Panc1 (cell line): ENCODE measurements at regions not wholly inside any gene's neighbourhood (a gene's known extent, or its start where the extent isn't known, plus 50 kb on each side); places are given as distances from the start of the nearest gene placed in this dataset.

Experiments used
- ATAC-seq: fragments of 200-7000 bp; cut with Tn5 transposase; 2 replicates; pipeline ENCODE4 v1.9.1; 2020; ENCODE audit warnings: mild to moderate bottlenecking, moderate library complexity
- BruUV-seq: library from RNA; stranded (reverse); fragments of 400-500 nt; replicated peaks from 2 replicates; lab custom pipeline; 2021; lab: Mats Ljungman, UMichigan
- CTCF ChIA-PET: fragments of 300-600 bp; sonication (Branson Sonifier 250); formaldehyde crosslinking; loops from one replicate; lab custom pipeline; 2022; ENCODE audit warnings: antibody characterized with exemption; lab: Charles Lee
- POLR2A ChIA-PET: fragments of 300-600 bp; sonication (Branson Sonifier 250); formaldehyde crosslinking; loops from one replicate; lab custom pipeline; 2022; ENCODE audit warnings: antibody characterized with exemption; lab: Charles Lee
- DNase-seq: peaks from one replicate; pipeline ENCODE4 v3.0.0-alpha.2; 2010; ENCODE audit warnings: low read depth, low spot score
- H3K27ac ChIP-seq: 2 replicates; pipeline ENCODE4 v1.5.1; 2011; ENCODE audit warnings: mild to moderate bottlenecking, low read length, inconsistent platforms
- H3K27me3 ChIP-seq: fragments of 200-500 bp; sonication (Bioruptor generic); 2 replicates; pipeline ENCODE4 v1.6.0; 2014; ENCODE audit warnings: low read length, inconsistent platforms; ENCODE audit not compliant: control insufficient read depth, insufficient read depth
- H3K36me3 ChIP-seq: fragments of 200-500 bp; sonication (Bioruptor generic); 2 replicates; pipeline ENCODE4 v1.5.1; 2014; ENCODE audit warnings: inconsistent platforms, mild to moderate bottlenecking, low read length, moderate library complexity; ENCODE audit not compliant: control insufficient read depth, insufficient read depth
- H3K4me1 ChIP-seq: 2 replicates; pipeline ENCODE4 v1.5.1; 2011; ENCODE audit warnings: inconsistent platforms, mild to moderate bottlenecking, low read length, moderate library complexity; ENCODE audit not compliant: control insufficient read depth, insufficient read depth
- H3K4me3 ChIP-seq, 2 experiments: 2 replicates each; pipeline ENCODE4 v1.5.1; 2011 to 2012; ENCODE audit warnings: low read depth in 2 of 2, low read length in 2 of 2, mild to moderate bottlenecking in 2 of 2, inconsistent platforms in 1 of 2, moderate library complexity in 1 of 2
- H3K9me3 ChIP-seq: fragments of 200-500 bp; sonication (Bioruptor generic); 2 replicates; pipeline ENCODE4 v1.5.1; 2014; ENCODE audit warnings: low read depth, mild to moderate bottlenecking, inconsistent platforms, low read length, moderate library complexity; ENCODE audit not compliant: control insufficient read depth, insufficient read depth
- POLR2AphosphoS5 ChIP-seq: IDR thresholded peaks from 2 replicates; pipeline ENCODE4 v1.6.1; 2012; ENCODE audit warnings: mild to moderate bottlenecking, low read depth, low read length, moderate library complexity
- SIN3A ChIP-seq: IDR thresholded peaks from 2 replicates; pipeline ENCODE4 v1.6.1; 2012; ENCODE audit warnings: low read depth, mild to moderate bottlenecking, low read length, moderate library complexity, borderline replicate concordance; ENCODE audit not compliant: insufficient read depth
- TCF7L2 ChIP-seq: IDR thresholded peaks from 2 replicates; pipeline ENCODE4 v1.6.1; 2011; ENCODE audit warnings: mild to moderate bottlenecking, low read depth, low read length, inconsistent platforms
- in situ Hi-C: cut with HindIII; loops from 2 replicates; pipeline ENCODE4 v1.10.0; 2016; ENCODE audit warnings: low sequenced_read_pairs, low pct_unique_long_range_greater_than_20kb
- intact Hi-C: fragments of 100-400 bp; cut with micrococcal nuclease; formaldehyde crosslinking; loops from one replicate; pipeline ENCODE4 v1.10.0; 2022; ENCODE audit not compliant: unreplicated experiment
- TF ChIP-seq, protein P1 (sequence below), 2 experiments: IDR thresholded peaks; 2 replicates each; pipeline ENCODE4 v1.6.1; 2011 to 2012; ENCODE audit warnings: low read depth in 2 of 2, control low read depth in 1 of 2, low read length in 1 of 2, mild to moderate bottlenecking in 1 of 2, moderate library complexity in 1 of 2; ENCODE audit not compliant: insufficient read depth in 1 of 2
- TF ChIP-seq, protein P2 (sequence below): fragments of 450-650 bp; IDR thresholded peaks from 2 replicates; pipeline ENCODE4 v1.5.1; 2017; ENCODE audit warnings: mild to moderate bottlenecking

DNA sequence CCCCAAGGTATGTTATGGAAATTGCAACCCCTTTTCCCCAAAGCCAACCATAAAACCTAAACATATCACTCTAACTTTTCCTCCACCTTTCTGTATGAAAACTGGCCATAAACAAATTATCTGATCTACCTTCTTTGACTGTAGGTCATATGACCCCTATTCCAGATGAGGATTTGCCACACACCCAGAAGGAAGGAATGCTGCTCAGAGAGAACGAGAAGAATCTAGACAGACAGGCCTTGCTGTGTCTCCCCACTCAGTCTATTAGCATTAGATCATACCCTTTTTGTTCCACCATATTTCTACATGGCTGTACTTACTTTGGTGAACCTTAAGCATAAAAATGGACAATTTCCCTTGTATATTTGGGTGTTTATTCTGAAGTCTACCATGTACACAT lies 113.0 kb upstream of the PHYHIPL start:
- ATAC-seq (no peak), DNase-seq (no peak)
- ChIA-PET POLR2A (no interaction called here), CTCF (no interaction called here)
- BruUV-seq, result no TSS peak
- no peaks in the 10 kb centered on the region for H3K27me3 ChIP-seq
- no peak overlapping the region for H3K4me3 ChIP-seq
- H3K9me3 ChIP-seq, result no peaks in the 10 kb centered on the region
- no peak for TF ChIP-seq POLR2AphosphoS5
- TF ChIP-seq SIN3A, result no peak
- TF ChIP-seq TCF7L2, result no peak
- TF ChIP-seq, protein P1, sequence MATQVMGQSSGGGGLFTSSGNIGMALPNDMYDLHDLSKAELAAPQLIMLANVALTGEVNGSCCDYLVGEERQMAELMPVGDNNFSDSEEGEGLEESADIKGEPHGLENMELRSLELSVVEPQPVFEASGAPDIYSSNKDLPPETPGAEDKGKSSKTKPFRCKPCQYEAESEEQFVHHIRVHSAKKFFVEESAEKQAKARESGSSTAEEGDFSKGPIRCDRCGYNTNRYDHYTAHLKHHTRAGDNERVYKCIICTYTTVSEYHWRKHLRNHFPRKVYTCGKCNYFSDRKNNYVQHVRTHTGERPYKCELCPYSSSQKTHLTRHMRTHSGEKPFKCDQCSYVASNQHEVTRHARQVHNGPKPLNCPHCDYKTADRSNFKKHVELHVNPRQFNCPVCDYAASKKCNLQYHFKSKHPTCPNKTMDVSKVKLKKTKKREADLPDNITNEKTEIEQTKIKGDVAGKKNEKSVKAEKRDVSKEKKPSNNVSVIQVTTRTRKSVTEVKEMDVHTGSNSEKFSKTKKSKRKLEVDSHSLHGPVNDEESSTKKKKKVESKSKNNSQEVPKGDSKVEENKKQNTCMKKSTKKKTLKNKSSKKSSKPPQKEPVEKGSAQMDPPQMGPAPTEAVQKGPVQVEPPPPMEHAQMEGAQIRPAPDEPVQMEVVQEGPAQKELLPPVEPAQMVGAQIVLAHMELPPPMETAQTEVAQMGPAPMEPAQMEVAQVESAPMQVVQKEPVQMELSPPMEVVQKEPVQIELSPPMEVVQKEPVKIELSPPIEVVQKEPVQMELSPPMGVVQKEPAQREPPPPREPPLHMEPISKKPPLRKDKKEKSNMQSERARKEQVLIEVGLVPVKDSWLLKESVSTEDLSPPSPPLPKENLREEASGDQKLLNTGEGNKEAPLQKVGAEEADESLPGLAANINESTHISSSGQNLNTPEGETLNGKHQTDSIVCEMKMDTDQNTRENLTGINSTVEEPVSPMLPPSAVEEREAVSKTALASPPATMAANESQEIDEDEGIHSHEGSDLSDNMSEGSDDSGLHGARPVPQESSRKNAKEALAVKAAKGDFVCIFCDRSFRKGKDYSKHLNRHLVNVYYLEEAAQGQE (IDR thresholded peaks at IDR 0.05; ENCODE audit: insufficient read depth in 1 of 2, low read depth in 2 of 2, low read length in 1 of 2), result no peak
- TF ChIP-seq, protein P2, sequence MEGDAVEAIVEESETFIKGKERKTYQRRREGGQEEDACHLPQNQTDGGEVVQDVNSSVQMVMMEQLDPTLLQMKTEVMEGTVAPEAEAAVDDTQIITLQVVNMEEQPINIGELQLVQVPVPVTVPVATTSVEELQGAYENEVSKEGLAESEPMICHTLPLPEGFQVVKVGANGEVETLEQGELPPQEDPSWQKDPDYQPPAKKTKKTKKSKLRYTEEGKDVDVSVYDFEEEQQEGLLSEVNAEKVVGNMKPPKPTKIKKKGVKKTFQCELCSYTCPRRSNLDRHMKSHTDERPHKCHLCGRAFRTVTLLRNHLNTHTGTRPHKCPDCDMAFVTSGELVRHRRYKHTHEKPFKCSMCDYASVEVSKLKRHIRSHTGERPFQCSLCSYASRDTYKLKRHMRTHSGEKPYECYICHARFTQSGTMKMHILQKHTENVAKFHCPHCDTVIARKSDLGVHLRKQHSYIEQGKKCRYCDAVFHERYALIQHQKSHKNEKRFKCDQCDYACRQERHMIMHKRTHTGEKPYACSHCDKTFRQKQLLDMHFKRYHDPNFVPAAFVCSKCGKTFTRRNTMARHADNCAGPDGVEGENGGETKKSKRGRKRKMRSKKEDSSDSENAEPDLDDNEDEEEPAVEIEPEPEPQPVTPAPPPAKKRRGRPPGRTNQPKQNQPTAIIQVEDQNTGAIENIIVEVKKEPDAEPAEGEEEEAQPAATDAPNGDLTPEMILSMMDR, result no peak
- intact Hi-C loops (no loop called here), in situ Hi-C loops (no loop called here)
- H3K27ac ChIP-seq, result no peak overlapping the region
- no peaks in the 10 kb centered on the region for H3K4me1 ChIP-seq
- H3K36me3 ChIP-seq, result no peaks in the 10 kb centered on the region

DNA sequence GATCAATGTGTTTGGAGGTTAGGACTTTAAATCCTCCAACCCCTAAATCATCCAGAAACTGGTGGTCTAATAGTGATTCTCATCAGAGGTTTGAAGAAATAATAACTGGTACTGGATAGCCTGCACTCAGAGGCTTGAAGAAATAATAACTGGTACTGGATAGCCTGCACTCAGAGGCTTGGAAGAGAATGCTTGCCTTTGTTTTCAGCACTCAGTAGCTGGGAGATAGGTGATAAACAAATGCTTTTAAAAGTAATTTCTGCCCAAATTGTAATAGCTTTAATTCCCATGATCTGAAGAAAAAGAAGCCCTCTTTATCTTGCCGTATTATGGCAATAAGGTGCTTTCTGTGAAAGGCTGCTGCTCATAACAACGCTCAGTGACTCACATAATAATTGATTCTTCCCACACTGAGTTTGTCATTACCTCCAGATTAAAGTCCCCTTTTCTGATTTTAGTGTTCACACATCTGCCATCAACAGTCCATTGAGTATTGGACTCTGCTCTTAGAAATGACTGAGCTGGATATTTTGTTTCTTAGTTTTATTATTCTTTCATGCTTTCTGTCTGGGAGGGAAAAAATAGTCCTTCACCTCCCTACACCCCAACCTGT lies 112.3 kb upstream of the PHYHIPL start:
- no peaks in the 10 kb centered on the region for H3K36me3 ChIP-seq
- intact Hi-C loops, result no loop called here
- no peaks in the 10 kb centered on the region for H3K27me3 ChIP-seq
- CTCF ChIA-PET, result no interaction called here
- no peak for ATAC-seq
- no peak overlapping the region for H3K4me3 ChIP-seq
- TF ChIP-seq POLR2AphosphoS5 (no peak), TCF7L2 (no peak), SIN3A (no peak)
- TF ChIP-seq, protein P2, result no peak
- TF ChIP-seq, protein P1 (IDR thresholded peaks at IDR 0.05; ENCODE audit: insufficient read depth in 1 of 2, low read depth in 2 of 2, low read length in 1 of 2), result no peak
- POLR2A ChIA-PET, result no interaction called here
- in situ Hi-C loops, result no loop called here
- DNase-seq, result no peak
- BruUV-seq, result no TSS peak
- no peaks in the 10 kb centered on the region for H3K4me1 ChIP-seq
- no peak overlapping the region for H3K27ac ChIP-seq
- H3K9me3 ChIP-seq, result no peaks in the 10 kb centered on the region
